C4-2B (cell line): ENCODE measurements at regions not wholly inside any gene's neighbourhood (a gene's known extent, or its start where the extent isn't known, plus 50 kb on each side); places are given as distances from the start of the nearest gene placed in this dataset.

Experiments used
- CTCF ChIP-seq: fragments of 450-650 bp; conservative IDR thresholded peaks from 2 replicates; pipeline ENCODE4 v1.5.1; 2017; ENCODE audit warnings: mild to moderate bottlenecking
- ZFX ChIP-seq: fragments of 450-650 bp; IDR thresholded peaks from 2 replicates; pipeline ENCODE4 v1.6.1; 2017

- TF ChIP-seq CTCF (no peak), ZFX (no peak)
These were observed 481.4 kb downstream of the ADRA2A start for GRCh38 chr10:111558211-111558610.
